PC-9 (cell line): ENCODE measurements at regions not wholly inside any gene's neighbourhood (a gene's known extent, or its start where the extent isn't known, plus 50 kb on each side); places are given as distances from the start of the nearest gene placed in this dataset.

Source experiments
- BruUV-seq: library from RNA; stranded (reverse); fragments of 400-500 nt; replicated peaks from 2 replicates; lab custom pipeline; 2021; lab: Mats Ljungman, UMichigan
- CTCF ChIA-PET: fragments of 300-600 bp; sonication (Branson Sonifier 250); formaldehyde crosslinking; loops from one replicate; lab custom pipeline; 2022; ENCODE audit warnings: antibody characterized with exemption; lab: Charles Lee
- POLR2A ChIA-PET: fragments of 300-600 bp; sonication (Branson Sonifier 250); formaldehyde crosslinking; loops from one replicate; lab custom pipeline; 2022; ENCODE audit warnings: antibody characterized with exemption; ENCODE audit not compliant: unreplicated experiment; lab: Charles Lee
- DNase-seq, 2 experiments: peaks; one replicate each; pipeline versions ENCODE4 v3.0.0 to v3.0.0-alpha.2; 2015 to 2022; ENCODE audit warnings: mixed read lengths in 1 of 2
- H2AFZ ChIP-seq: fragments of 200-600 bp; sonication (generic); 2 replicates; pipeline ENCODE4 v1.8.1; 2017; ENCODE audit warnings: antibody characterized with exemption
- H3F3A ChIP-seq: fragments of 200-600 bp; sonication (generic); 2 replicates; pipeline ENCODE4 v1.8.1; 2017; ENCODE audit warnings: antibody characterized with exemption, mild to moderate bottlenecking, low read depth; ENCODE audit not compliant: insufficient read depth
- H3K27ac ChIP-seq: fragments of 200-600 bp; sonication (generic); 2 replicates; pipeline ENCODE4 v1.6.1; 2016; ENCODE audit warnings: mixed run types
- H3K27me3 ChIP-seq: fragments of 200-600 bp; sonication (generic); 2 replicates; pipeline ENCODE4 v1.6.1; 2016; ENCODE audit warnings: low read depth, mixed run types; ENCODE audit not compliant: insufficient read depth
- H3K36me3 ChIP-seq: fragments of 200-600 bp; sonication (generic); 2 replicates; pipeline ENCODE4 v1.6.1; 2016; ENCODE audit warnings: low read depth, mixed run types
- H3K4me1 ChIP-seq: fragments of 200-600 bp; sonication (generic); replicated peaks from 2 replicates; pipeline ENCODE4 v1.6.1; 2016; ENCODE audit warnings: mixed run types; ENCODE audit not compliant: insufficient read depth
- H3K4me2 ChIP-seq: fragments of 200-600 bp; sonication (generic); 2 replicates; pipeline ENCODE4 v1.6.1; 2017; ENCODE audit warnings: mixed run types
- H3K4me3 ChIP-seq: fragments of 200-600 bp; sonication (generic); 2 replicates; pipeline ENCODE4 v1.6.1; 2016; ENCODE audit warnings: mixed run types
- H3K79me2 ChIP-seq: fragments of 200-600 bp; sonication (generic); 2 replicates; pipeline ENCODE4 v1.6.1; 2017; ENCODE audit warnings: low read depth, mixed run types
- H3K9me2 ChIP-seq: fragments of 200-600 bp; sonication (generic); 2 replicates; pipeline ENCODE4 v1.8.1; 2017; ENCODE audit warnings: mild to moderate bottlenecking; ENCODE audit not compliant: insufficient read depth
- H3K9me3 ChIP-seq: fragments of 200-600 bp; sonication (generic); 2 replicates; pipeline ENCODE4 v1.8.1; 2016; ENCODE audit warnings: low read depth; ENCODE audit not compliant: insufficient read depth
- H4K20me1 ChIP-seq: fragments of 200-600 bp; sonication (generic); 2 replicates; pipeline ENCODE4 v1.8.1; 2017; ENCODE audit not compliant: insufficient read depth
- CTCF ChIP-seq: fragments of 200-600 bp; sonication (generic); conservative IDR thresholded peaks from 2 replicates; pipeline ENCODE4 v1.6.1; 2017; ENCODE audit warnings: mixed run types, antibody characterized with exemption, mild to moderate bottlenecking, moderate library complexity
- EZH2 ChIP-seq: fragments of 200-600 bp; sonication (generic); IDR thresholded peaks from 2 replicates; pipeline ENCODE4 v1.8.0; 2017; ENCODE audit warnings: antibody characterized with exemption, low read depth
- intact Hi-C: fragments of 100-400 bp; cut with micrococcal nuclease; formaldehyde crosslinking; loops from one replicate; pipeline ENCODE4 v1.10.0; 2022; ENCODE audit not compliant: unreplicated experiment

GRCh38 chr20:60962367-60963045 lies 289.6 kb upstream of the CDH4 start:
- H2AFZ ChIP-seq = no peak overlapping the region
- no peaks in the 10 kb centered on the region for H3K79me2 ChIP-seq
- H3K4me2 ChIP-seq = no peak overlapping the region
- no peaks in the 10 kb centered on the region for H3K36me3 ChIP-seq
- ChIA-PET CTCF (no interaction called here), POLR2A (no interaction called here)
- no peaks in the 10 kb centered on the region for H4K20me1 ChIP-seq
- H3K9me3 ChIP-seq = no peaks in the 10 kb centered on the region; the same call in 1 of the 2 replicates
- no TSS peak for BruUV-seq
- no peak overlapping the region for H3K4me3 ChIP-seq
- H3K4me1 ChIP-seq = no peaks in the 10 kb centered on the region
- intact Hi-C loops = no loop called here
- no peaks in the 10 kb centered on the region for H3K9me2 ChIP-seq
- H3K27me3 ChIP-seq = peaks cover 46% of the 10 kb centered on the region; the same call in 1 of the 2 replicates
- H3K27ac ChIP-seq = no peak overlapping the region
- H3F3A ChIP-seq = no peaks in the 10 kb centered on the region
- no peak for DNase-seq
- TF ChIP-seq EZH2 (no peak), CTCF (no peak)

GRCh38 chr20:60963146-60963545 lies 288.9 kb upstream of the CDH4 start:
- Histone ChIP-seq H3K27me3 (peaks cover 52% of the 10 kb centered on the region; the same call in 1 of the 2 replicates), H3K79me2 (no peaks in the 10 kb centered on the region), H3K27ac (no peak overlapping the region), H3K4me2 (no peak overlapping the region), H3K4me1 (no peaks in the 10 kb centered on the region), H3K9me2 (no peaks in the 10 kb centered on the region), H3K9me3 (no peaks in the 10 kb centered on the region; the same call in 1 of the 2 replicates), H3K4me3 (no peak overlapping the region), H3K36me3 (no peaks in the 10 kb centered on the region), H4K20me1 (no peaks in the 10 kb centered on the region), H2AFZ (no peak overlapping the region), H3F3A (no peaks in the 10 kb centered on the region)
- no peak for DNase-seq
- POLR2A ChIA-PET = no interaction called here
- BruUV-seq = no TSS peak
- intact Hi-C loops = no loop called here
- TF ChIP-seq CTCF (no peak), EZH2 (no peak)
- CTCF ChIA-PET = no interaction called here

- Histone ChIP-seq H3K9me2 (no peaks in the 10 kb centered on the region), H3K9me3 (no peaks in the 10 kb centered on the region), H3K79me2 (no peaks in the 10 kb centered on the region), H3K36me3 (no peaks in the 10 kb centered on the region), H3F3A (no peaks in the 10 kb centered on the region), H3K4me3 (no peak overlapping the region), H3K4me2 (no peak overlapping the region), H3K27me3 (peaks cover 70% of the 10 kb centered on the region), H2AFZ (no peak overlapping the region), H4K20me1 (no peaks in the 10 kb centered on the region), H3K27ac (no peak overlapping the region), H3K4me1 (no peaks in the 10 kb centered on the region)
- ChIA-PET CTCF (no interaction called here), POLR2A (no interaction called here)
- no peak for DNase-seq
- no TSS peak for BruUV-seq
- TF ChIP-seq EZH2 (no peak), CTCF (no peak)
- intact Hi-C loops = no loop called here
These were observed 287.1 kb upstream of the CDH4 start for GRCh38 chr20:60964911-60965310.
